BJ (cell line): ENCODE measurements at regions not wholly inside any gene's neighbourhood (a gene's known extent, or its start where the extent isn't known, plus 50 kb on each side); places are given as distances from the start of the nearest gene placed in this dataset.
"Not testable (repeated sequence)": the region's sequence is repeated elsewhere in the genome, so short reads cannot be mapped to it uniquely, and the experiment has no call there.

Experiments used
- CTCF ChIA-PET: fragments of 350-600 bp; formaldehyde crosslinking; extraction: SDS; loops from one replicate; lab custom pipeline; 2021; ENCODE audit warnings: antibody characterized with exemption, inconsistent platforms; lab: Yijun Ruan, JAX
- POLR2A ChIA-PET: fragments of 300-600 bp; sonication (Branson Sonifier 250); formaldehyde crosslinking; extraction: SDS; loops from one replicate; lab custom pipeline; 2021; ENCODE audit warnings: antibody characterized with exemption; lab: Charles Lee
- DNase-seq: peaks from one replicate; pipeline ENCODE4 v3.0.0-alpha.2; 2011; ENCODE audit warnings: low read depth
- H3K27me3 ChIP-seq: 2 replicates; pipeline ENCODE4 v1.6.0; 2011; ENCODE audit warnings: low read length; ENCODE audit not compliant: control insufficient read depth, insufficient read depth
- H3K36me3 ChIP-seq: 2 replicates; pipeline ENCODE4 v1.5.1; 2011; ENCODE audit warnings: low read length; ENCODE audit not compliant: control insufficient read depth, insufficient read depth
- H3K4me3 ChIP-seq: 2 replicates; pipeline ENCODE4 v1.5.1; 2011; ENCODE audit warnings: low read depth, mild to moderate bottlenecking, control low read depth, low read length
- CTCF ChIP-seq: IDR thresholded peaks from 2 replicates; pipeline ENCODE4 v1.5.1; 2011; ENCODE audit warnings: low read depth, mild to moderate bottlenecking, control low read depth, inconsistent platforms, low read length, moderate library complexity; ENCODE audit not compliant: insufficient read depth

GRCh38 chr1:68717330-68717729 is 220.4 kb upstream of the DEPDC1 start:
- POLR2A ChIA-PET: no interaction called here
- Histone ChIP-seq H3K36me3 (no peaks in the 10 kb centered on the region), H3K27me3 (no peaks in the 10 kb centered on the region), H3K4me3 (no peak overlapping the region)
- no peak for DNase-seq
- CTCF ChIA-PET: no interaction called here
- TF ChIP-seq CTCF: no peak

GRCh38 chr1:68720476-68720875 is 223.6 kb upstream of the DEPDC1 start:
- DNase-seq: no peak
- CTCF ChIA-PET: no interaction called here
- POLR2A ChIA-PET: no interaction called here
- no peak overlapping the region for H3K4me3 ChIP-seq
- no peaks in the 10 kb centered on the region for H3K27me3 ChIP-seq
- TF ChIP-seq CTCF: no peak
- H3K36me3 ChIP-seq: no peaks in the 10 kb centered on the region

- H3K27me3 ChIP-seq: no peaks in the 10 kb centered on the region
Measured at GRCh38 chr1:68723791-68724190, 226.9 kb upstream of the DEPDC1 start.

GRCh38 chr1:68725001-68725752 is 228.3 kb upstream of the DEPDC1 start:
- Histone ChIP-seq H3K36me3 (no peaks in the 10 kb centered on the region), H3K4me3 (no peak overlapping the region), H3K27me3 (no peaks in the 10 kb centered on the region)
- TF ChIP-seq CTCF: no peak
- ChIA-PET POLR2A (no interaction called here), CTCF (no interaction called here)
- no peak for DNase-seq

More at GRCh38 chr1:68723791-68724190, 226.9 kb upstream of the DEPDC1 start:
- no peaks in the 10 kb centered on the region for H3K36me3 ChIP-seq
- no peak overlapping the region for H3K4me3 ChIP-seq
- CTCF ChIA-PET: no interaction called here
- no peak for TF ChIP-seq CTCF
- POLR2A ChIA-PET: no interaction called here
- no peak for DNase-seq

- H3K4me3 ChIP-seq, H3K36me3 ChIP-seq, DNase-seq, CTCF ChIA-PET, POLR2A ChIA-PET, H3K27me3 ChIP-seq: not testable (repeated sequence)
Measured at GRCh38 chr1:68739486-68739885, 242.6 kb upstream of the DEPDC1 start.

- Histone ChIP-seq H3K4me3 (no peak overlapping the region), H3K27me3 (no peaks in the 10 kb centered on the region), H3K36me3 (no peaks in the 10 kb centered on the region)
- CTCF ChIA-PET: no interaction called here
- POLR2A ChIA-PET: no interaction called here
- TF ChIP-seq CTCF: no peak
- no peak for DNase-seq
Measured at GRCh38 chr1:68745011-68745410, 248.1 kb upstream of the DEPDC1 start.
